ENCODE measurements at regions not wholly inside any gene's neighbourhood (a gene's known extent, or its start where the extent isn't known, plus 50 kb on each side); places are given as distances from the start of the nearest gene placed in this dataset.

GRCh38 chr3:189508784-189509501 is 122.2 kb upstream of the TP63 start:
- TF ChIP-seq CTCF (IDR thresholded peaks at IDR 0.05; ENCODE audit: low read depth, low read length), result no peak
- no peak for TF ChIP-seq MAX (IDR thresholded peaks at IDR 0.05; ENCODE audit: low read depth, low read length)
- no peak for TF ChIP-seq POLR2A (IDR thresholded peaks at IDR 0.05; ENCODE audit: extremely low read depth, insufficient read length)

Measured in NB4 (cell line).